Retina (tissue), 1 donor: ENCODE measurements at regions not wholly inside any gene's neighbourhood (a gene's known extent, or its start where the extent isn't known, plus 50 kb on each side); places are given as distances from the start of the nearest gene placed in this dataset.

Source experiments
- DNase-seq: peaks from one replicate; pipeline ENCODE4 v3.0.0-alpha.2; 2016

DNA sequence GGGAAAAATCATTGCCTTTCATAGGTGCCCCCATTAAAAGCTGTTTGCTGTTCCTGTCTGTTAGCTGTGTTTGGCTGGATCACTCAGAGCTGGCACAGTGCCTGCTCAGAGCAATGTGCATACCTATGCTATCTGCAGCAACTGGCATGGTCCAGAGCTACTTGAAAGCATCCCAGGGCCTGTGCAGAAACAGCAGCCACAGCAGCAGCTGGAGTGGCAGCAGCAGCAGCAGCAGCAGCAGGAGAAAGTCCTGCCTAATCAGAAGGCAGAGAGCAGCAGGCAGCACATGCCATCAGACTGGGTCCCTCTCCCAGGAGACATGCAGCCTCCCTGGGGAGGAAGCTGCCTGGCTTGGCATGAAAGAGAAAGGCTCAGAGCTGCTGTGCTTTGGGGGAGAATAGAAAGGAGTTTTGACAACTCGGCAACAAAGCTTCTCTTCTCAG, 243.8 kb upstream of the WWC1 start:
- no peak for DNase-seq

DNA sequence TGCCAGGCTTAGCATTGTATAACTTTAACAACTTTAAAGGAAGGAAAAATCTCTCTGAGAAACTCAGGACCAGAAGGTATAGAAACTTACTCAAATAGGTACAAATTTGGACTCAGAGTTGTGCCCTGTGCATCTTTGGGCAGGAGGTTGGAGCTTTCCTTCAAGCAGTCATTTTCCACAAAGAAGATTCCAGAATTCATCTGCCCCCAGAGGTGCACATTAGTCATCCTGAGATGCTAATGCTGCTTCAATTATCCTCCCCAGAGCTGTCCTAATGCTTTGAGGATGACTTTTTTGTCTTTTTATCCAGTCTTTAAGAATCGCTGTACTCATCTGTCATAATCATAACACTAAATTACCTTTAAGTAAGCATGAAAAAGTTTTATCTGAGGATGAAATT, 243.0 kb upstream of the WWC1 start:
- DNase-seq = no peak

DNA sequence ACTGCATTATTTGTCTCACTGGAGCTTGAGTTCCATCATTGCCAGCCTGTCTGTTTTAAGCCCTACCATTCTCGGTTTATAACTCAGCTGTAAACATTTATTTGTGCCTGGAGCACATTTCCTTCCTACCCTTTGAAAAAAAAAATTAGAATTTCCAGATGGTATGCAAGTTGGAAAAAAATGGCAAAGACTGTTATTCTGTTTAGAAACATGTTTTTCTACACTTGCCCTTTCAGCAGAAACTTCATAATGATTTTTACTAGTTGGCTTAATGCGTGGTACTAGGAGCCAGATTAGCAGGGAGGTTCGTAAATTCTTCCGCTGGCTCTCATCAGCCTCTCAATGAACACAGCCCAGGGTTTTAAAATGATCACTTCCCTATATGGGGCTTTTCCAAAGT, 238.8 kb upstream of the WWC1 start:
- DNase-seq = no peak

DNA sequence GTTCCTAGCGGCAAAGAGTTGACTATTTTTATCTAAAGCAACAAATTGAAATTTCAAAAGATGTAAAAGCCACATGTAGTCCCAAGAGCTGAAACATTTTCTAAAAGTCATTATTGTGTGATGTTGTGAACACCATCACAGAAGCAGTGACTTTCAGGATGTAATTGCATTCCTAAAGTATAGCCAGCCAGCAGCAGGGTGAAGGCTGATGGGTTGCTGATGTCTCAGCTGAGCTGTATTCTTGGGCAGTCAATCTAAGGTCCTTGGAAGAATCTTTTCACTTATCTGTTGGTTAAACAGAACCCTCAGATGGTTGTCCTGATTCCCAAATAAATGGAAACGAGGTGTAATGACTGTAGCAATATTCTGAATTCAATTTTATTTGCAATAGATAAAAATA, 237.4 kb upstream of the WWC1 start:
- no peak for DNase-seq

DNA sequence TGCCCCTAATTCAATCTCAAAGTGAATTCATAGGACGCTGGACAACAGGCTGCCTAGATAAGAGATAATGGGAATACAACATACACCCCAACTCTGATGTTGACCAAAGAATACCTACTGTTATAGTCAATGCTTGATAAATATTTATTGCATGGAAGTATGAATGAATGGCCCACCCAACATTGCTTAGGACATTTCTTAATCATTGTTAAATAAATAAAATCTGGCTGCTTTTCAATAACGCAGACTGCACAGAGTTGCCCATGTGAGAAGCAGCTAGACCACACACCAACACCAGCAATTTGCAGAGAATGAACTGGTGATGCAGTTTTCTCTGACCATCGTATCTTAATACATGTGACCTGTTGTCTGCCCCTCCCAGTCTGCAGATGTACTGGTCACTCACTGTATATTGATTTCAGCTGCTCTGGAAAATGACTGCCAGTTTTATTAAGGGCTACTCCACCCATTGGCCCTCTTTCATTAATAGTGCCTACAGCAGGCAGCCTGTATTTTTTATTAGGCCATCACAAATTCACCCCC, 236.2 kb upstream of the WWC1 start:
- no peak for DNase-seq

DNA sequence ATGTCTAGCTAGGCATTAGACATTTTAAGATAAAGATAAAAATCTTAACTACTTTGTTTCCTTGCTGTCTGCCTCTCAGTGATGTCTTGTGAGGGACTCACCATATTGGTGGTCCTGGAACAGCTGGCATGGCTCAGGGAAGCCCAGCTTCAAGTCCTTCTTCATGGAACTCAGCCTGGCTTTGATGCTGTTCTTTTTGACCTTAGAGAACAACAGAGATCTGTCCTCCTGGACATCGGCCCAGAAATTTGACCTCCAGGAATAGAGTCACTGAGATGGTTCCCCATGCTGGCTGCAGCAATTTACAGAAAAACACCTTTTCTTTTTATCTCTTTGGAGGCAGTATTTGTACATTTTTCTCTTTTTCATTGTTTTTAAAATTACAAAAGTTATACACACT, 235.5 kb upstream of the WWC1 start:
- DNase-seq = no peak

DNA sequence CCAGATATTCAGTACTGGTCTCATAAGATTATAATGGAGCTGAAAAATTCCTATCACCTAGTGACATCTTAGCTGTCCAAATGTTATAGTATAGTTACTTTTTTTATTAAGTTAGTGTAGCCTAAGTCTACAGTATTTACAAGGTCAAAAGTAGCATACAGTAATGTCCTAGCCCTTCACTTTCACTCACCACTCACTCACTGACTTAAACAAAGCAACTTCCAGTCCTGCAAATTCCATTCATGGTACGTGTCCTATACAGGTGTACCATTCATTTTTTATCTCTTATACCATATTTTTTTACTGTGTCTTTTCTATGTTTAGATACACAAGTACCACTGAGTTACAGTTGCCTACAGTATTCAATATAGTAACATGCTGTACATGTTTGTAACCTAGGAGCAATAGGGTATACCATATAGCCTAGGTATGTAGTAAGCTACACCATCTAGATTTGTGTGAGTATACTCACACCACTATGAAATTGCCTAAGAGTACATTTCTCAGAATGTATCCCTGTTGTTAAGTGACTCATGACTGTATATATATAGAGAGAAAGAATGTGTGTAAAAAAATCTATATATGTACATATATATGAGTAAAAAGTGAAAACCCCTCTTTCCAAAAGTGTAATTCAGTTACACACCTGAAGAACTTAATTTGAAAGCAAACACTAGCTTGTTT, 234.8 kb upstream of the WWC1 start:
- no peak for DNase-seq

DNA sequence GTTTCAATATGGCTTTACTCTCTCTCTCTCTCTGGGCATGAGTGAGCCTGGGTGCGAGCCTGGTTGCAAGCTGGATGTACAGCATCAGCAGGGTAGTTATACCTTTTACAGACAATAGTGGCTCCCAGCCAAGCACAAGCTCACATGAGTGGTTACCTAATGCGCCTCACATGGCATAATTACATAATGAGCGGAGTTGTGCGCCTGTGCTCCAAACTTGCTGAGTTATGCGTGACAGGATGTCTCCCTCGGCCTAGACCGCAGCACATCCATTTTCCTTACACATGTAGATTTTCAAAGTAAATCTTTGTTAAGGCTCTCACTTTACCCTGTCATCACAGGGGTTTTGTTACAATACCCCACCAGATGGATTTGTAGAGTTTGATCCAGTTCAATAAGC, 233.5 kb upstream of the WWC1 start:
- DNase-seq = no peak

DNA sequence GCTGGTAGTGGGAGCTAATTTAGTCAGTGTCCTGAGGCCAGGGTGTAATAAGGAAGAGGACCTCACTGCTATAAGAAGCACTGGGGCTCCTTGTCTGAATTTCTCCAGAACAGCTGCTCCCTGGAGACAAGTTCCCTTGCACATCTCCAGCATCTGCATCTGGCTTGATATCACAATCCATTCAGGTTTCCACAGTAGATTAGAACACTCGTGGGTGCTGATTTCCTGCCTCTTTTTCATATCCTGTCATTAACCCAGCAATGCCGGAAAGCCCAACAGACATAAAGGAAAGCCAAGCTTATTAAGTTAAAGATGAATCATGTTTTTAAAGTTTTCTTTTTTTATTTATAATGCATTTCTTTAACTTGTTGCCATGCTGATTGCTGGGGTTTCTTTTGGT, 232.3 kb upstream of the WWC1 start:
- DNase-seq = no peak

DNA sequence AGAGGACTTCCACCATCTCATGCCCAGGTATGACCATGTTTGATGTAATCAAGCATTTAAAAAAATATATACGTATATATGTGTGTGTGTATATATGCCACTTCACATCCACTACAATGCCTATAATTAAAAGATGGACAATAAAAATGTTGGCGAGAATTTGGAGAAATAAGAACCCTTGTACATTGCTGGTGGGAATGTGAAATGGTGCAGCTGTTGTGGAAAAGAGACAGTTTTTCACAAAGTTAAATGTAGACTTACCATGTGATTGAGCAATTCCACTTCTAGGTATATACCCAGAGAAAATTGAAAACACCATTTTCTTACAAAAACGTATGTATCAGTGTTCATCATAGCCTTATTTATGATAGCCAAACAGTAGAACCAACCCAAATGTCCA, 229.2 kb upstream of the WWC1 start:
- DNase-seq = no peak

DNA sequence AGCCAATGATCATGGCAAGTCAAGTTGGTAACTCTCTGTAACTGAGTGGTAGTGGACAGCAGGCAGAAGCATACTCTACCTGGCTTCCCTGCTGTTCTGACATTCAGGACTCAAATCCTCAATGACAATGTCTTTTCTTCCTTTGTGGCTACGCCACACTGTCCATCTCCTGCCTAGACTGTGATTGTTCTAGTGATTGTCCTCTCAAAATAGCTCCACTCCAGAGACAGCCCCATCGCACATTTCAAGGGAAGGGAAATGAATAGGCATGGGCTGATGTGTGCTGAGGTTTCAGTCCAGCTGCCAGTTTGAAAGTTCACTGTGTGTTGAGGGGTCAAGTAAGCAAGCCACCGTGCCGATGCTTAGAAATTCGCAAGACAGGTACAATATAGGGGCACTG, 227.0 kb upstream of the WWC1 start:
- no peak for DNase-seq

DNA sequence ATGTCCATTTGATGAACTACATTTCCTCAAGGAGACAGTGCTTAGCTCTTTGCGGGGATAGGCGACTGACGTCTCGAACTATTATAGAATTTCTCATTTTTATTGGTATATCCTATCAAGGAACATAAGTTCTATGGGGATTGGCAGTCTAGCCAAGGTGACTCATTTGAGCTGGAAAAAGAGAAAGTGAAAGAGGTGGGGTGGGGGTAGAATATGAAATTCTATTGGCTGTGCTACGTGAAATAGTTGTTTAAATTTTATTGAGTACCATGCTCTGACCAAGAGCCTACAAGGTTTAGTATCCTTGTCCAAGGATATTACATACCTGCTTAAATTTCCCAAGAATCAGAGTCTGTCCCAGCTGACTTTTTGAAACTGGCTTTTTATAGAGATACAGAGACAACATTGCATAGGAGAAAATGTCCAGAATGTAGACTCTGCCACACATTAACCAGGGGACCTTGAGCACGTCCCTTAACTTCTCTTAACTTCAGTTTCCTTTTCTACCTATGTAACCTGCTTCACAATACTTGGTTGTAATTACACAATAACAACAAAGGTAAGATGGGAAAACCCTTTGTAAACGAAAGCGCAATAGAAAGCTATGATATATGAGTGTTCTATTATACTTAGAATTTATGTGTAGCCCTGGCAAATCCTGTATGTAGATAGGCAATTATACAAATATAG, 226.4 kb upstream of the WWC1 start:
- DNase-seq = no peak

DNA sequence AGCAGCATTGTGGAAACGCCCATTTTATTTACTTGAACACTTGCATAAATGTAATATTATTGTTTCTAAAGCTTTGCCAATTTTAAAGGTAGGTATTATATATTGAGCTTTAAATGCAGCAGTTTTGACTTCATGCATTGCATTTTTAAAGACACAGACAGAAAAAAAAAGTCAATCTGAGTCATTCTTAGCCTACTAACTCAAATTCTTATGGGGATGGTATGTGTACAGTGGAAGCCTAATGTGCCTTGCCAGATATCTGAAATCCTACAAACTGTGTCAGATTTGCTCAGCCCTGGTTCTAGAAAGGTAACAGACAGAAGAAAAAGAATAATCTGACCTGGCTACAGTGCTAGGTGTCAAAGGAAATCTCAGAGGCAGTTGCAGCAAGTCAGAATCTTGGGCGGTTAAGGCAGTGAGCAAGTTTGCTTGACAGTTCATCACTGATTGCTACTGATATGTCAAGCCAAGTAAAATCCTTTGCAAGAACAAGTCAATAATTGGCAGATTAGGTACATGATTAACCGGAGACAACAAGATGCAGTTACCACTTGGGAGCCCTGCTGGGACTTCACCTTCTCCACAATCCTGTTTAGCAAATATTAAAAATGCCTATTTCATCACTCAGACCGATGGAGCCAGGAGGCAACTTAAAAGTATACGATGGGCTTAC, 224.8 kb upstream of the WWC1 start:
- DNase-seq = no peak

DNA sequence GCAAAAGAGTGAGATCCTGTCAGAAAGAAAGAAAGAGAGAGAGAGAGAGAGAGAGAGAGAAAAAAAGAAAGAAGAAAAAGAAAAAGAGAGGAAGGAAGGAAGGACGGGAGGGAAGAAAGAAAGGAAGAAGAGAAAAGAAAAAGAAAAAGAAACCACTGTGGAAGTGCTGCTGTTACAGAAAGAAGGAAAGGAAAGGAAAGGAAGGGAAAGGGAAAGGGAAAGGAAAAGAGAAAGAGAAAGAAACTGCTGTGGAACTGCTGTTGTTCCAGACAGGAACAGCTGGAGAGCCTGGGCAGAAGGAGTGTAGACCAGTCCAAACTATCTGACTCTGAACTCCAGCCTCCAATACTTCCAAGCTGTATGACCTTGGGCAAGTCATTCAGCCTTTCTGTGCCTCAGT, 220.7 kb upstream of the WWC1 start:
- DNase-seq = no peak

DNA sequence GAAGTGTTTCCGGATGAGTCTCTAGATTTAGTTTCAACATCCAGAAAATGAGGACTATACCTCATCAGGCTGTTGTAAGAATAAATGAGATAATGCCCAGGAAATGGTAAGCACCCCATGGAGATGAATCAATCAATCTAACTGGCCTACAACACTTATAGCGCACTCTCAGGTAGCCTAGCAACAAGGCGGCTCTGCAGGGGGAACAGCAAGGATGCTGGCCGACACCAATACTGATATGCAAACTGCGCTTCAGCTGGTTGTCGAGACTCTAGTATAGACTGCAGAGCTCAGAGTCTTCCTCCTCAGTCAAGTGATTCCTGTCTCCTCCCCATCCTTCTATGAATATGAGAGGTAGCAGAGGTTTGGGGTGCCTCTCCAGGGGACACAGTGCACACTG, 218.8 kb upstream of the WWC1 start:
- DNase-seq = no peak

DNA sequence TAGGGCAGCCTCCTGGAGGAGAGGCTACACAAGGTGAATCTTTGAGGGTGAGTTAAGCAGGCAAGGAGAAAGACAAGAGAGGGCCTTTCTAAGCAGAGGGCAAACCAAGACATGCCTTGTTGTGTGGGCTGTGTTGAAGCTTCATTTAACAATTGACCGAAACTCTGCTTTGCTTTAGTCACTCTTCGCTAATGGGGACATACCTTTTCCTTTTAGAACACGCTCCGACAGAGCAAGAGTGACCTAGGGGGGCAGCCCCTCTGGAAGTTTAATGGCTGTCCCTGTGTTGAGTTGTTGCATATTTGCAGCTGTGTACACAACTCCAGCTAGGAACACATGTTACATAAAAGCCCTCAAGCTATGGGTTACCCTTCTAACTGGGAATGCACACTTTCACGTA, 218.1 kb upstream of the WWC1 start:
- no peak for DNase-seq

DNA sequence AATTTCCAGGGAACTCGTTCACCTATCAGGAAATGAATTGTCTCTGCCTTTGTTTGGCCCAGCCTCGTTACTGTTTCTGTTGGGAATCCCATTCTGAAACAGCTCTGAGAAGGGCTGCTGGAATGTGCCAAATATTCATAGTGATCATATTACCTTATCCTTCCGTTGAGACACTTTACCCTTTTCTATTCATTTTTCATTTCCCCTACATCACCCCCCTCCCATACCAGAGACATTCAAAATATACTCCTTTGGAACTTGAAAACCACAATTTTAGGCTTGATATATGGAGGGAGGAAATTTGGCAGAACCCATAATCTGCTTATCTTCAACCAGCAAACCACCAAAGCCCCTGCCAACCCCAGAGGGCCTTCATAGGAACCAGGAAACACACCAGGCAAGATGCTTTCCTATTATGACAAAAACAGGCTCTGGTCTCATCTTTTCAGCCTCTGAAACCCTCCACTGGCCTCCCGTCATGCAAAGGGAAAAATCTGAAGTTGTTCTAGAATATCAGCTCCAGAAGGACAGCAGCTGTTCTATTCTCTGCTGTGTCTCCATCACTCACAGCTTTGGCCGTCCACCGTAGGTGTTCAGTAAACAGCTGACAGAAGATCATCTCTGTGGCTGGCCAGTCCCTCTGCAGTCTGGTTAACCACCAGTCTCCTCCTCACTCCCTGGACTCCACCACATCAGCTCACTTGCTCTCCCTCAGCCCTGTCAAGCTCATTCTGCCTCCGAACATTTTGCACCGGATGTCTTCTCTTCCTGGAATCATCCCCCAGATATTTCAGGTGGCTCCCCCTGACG, 217.2 kb upstream of the WWC1 start:
- no peak for DNase-seq

DNA sequence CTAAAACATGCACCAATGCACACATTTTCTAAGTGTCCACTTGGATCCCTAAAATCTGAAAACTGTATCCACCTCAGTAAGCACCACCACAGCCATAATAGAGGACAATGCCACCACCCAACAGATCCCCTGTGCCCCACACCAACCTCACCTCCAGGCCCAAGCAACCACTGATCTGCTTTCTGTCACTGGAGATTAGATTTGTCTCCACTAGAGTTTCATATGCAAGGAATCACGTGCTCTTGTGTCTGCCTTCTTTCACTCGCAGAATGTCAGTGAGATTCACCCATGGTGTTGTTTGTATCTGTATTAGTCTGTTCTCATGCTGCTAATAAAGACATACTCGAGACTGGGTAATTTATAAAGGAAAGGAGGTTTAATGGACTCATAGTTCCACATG, 216.1 kb upstream of the WWC1 start:
- no peak for DNase-seq

DNA sequence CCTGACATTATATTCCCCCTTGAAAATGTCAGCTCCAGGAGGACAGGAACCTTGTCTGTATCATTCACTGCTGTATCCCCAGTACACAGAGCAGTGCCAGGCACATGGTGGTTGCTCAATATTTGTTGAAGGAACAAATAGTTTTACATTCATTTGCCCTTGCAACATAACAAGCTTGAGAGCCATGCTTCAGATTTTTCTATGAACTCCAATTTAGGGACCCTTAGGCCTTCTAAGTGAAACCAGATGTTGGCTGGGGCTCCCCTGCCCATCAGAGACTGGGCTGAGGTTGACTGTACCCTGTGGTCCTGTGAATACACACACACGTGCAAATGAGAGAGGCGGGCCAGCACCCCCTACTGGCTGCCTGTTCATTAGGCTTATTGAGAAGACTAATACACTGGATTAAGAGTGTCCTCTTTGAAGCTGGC, 214.9 kb upstream of the WWC1 start:
- DNase-seq = no peak

DNA sequence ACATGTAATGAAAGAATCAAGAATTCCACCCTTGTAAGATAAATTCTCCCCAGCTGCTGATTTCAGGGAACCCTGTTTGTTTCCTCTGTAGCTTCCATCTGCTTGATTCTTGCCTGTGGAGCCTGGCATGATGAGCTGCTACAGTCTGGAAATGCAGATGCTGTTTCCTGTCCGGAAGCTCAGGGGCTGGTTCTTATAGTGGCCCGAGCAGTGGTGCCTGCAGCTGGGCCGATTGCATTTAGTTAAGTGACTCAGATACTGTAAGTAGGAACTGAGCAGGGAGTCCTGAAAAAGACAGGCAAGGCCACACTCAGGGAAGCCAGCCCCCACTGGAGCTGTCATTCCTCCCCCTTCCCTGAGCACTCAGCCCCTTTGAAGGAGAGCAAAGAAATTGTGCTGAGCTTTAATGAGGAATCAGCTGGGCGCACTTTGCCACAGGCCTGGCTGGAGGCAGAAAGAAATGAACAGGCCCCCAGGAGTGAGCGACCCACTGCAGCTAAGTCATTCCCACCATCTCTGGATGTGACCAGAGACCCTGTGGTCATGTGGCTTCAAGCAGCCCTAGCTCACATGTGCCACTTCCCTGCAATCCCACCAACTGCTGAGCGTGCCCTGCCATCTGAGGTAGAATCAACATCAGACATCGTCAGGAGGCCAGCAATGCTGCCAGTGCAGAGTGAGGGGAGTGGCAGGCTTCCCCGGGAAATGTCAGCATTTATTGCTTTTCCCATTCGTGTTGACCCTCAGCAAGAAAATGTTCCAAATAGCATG, 206.0 kb upstream of the WWC1 start:
- DNase-seq = peak; percentile 63

DNA sequence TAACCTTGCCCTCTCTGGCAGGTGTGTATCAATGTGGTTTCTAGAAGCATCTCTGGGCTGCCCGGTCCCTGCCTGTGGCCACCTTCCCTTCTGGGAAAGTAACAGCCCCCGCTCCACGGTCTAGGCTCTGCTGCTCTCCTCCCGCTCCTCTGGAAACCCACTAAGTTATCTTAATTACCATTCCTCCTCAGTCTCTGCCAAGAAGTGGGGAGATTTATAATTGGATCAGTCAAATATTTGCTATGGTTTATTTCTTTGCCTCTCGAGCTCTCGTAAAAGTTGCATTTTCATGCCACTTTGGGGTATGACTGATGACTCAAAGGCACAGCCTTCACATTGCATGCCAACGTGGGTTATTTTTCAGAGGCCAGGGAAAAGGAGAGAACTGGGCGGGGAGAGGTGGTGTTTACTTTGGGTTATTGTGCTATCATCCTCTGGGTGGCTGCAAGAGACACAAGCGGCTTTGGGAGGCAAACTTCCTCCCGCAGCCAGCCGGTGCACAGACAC, 205.3 kb upstream of the WWC1 start:
- DNase-seq = no peak

DNA sequence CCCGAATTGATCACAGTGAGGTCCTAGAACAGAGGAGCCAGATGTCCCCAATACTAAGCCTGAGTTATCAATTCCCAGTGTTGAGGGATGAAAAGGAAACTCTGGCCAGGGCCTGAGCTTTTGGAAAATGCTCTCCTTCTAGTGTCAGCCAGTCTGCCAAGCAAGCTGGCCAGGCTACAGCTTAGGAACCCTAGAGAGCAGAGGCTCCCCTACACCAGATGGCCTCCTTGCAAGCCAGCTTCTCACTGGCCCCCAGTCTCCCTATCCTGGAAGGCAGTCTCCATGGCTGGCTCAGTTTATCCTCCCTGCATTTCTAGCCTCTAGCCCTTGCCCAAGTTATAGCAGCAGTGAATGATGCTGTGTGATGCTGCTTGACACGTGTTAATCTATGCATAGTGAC, 204.7 kb upstream of the WWC1 start:
- no peak for DNase-seq
